ENCODE measurements at regions not wholly inside any gene's neighbourhood (a gene's known extent, or its start where the extent isn't known, plus 50 kb on each side); places are given as distances from the start of the nearest gene placed in this dataset.
"Not testable (repeated sequence)": the region's sequence is repeated elsewhere in the genome, so short reads cannot be mapped to it uniquely, and the experiment has no call there.

DNA sequence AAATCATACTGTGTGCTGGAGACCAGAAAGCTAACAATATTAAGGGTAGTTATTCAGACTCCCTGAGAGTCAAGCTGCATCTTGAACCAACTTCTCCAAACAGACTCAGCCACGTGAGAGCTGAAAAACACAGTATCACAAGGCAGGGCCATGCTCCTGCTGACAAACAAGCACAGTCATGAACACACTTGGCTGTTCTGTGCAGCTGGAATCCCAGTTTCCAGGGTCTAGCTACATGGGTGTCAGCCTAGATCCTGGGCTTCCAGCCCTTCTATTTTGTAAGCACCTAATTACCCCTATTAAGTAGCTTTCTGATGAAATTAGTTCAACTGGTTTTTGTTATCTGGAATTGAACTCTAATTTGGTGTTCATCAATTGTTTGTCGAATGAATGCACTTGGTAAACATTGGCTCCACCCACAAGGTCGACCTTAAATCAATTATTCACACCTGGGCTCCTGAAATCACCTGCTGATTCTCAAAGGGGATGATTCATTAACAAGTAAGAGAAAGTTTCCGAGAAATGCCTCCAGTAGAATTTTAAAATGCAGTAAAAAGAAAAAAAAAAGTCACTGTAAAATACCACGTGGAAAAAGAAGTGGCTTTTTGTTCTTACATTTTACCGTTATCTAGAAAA is 179.3 kb downstream of the ZC3H11B start:
- no peak for DNase-seq (ENCODE audit: low spot score)

DNA sequence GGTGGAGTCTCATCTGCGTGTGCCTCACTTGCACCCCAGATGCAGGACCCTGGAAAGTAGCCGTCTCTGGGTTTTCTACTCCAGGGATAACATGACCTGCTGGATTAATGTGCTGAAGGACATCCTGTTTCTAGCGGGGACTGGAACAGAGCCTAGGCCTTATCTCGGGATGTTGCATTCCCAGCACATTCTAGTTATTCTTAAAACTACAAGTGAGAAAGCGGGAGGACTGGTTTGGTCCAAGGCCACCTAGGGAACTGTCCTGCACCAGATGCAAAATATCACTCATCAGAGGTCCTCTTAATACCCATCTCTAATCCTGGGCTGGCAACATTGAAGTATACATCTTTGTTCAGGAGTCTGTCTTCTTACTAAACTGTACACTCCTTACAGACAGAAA is 179.9 kb downstream of the ZC3H11B start:
- DNase-seq (ENCODE audit: low spot score), result no peak

DNA sequence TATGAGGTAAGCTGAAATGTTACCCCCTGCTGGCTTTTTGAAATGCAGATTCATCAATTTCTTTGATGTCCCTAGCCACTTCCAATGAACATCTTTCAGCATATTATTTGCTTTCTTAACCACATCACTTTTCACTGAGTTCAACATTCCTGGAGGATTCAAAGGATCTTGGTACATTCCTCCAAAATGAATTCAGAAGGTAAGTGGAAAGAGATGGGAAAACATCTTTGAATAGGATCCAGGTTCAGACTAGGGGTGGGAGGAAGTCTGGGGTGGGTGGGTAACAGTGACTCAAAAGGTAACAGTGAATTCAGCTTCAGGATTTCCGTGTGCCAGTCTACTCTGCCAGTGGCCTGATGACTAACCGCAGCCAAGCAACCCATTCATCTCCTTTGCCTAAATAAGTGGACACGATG is 180.7 kb downstream of the ZC3H11B start:
- DNase-seq (ENCODE audit: low spot score), result no peak

- DNase-seq (ENCODE audit: low spot score), result no peak
Measured at GRCh38 chr1:219430419-219430818, 182.5 kb downstream of the ZC3H11B start.

DNA sequence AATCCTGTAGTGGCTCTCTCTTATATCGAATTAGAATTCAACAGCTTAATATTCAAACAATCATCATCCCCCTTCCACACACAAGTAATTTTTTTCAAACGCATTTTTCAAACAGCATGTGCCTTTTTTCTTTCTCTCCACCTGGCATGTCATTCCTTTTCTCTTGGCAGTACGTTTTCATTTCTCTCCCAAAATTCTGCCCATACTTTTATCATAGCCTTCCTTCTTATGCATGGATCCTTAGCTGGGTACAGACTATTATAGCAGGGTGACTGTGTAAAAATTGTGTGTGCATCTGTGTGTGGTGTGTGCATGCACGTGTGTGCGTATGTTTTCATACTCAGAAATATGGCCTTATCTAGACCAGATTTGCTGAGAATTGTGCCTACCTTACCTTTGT is 184.3 kb downstream of the ZC3H11B start:
- no peak for DNase-seq (ENCODE audit: low spot score)

GRCh38 chr1:219427989-219428388 is 184.9 kb downstream of the ZC3H11B start:
- no peak for DNase-seq (ENCODE audit: low spot score)

- DNase-seq (ENCODE audit: low spot score), result no peak
Measured at GRCh38 chr1:219427403-219427802, 185.5 kb downstream of the ZC3H11B start.

DNA sequence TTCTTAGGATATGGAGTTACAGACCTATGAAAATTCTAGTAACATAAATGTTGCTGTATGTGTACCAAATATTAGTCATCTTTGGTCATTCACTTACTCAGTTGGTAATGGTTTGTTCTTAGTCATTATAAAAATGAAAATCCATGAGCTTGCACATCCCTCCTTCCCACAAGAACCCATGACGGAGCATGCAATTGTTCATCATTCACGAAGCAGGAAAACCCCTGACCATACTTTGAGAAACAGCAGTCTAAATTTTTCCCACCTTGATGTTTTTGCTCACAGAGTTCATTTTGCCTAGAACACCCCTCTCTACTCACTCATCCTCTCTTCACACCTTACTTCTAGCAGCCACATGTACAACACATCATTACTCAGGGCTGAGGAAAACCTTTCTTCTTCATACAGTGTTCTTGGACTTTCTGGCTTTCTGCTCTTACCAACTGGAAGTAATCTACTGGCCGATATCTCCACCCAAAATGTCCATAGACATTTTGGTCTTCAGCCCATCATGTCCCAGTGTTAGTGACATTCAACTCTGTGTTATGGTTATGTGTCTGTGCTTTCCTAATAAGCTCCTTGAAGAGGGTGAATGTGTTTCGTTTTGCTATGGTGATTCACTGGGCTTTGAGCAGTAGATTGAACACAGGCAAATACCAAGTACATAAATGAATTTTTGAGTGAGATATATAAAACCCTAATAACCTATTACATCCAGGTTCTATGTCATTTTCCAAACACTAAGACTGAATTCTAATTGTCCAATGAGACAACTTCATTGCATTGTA is 189.9 kb downstream of the ZC3H11B start:
- no peak for DNase-seq (ENCODE audit: low spot score)

DNA sequence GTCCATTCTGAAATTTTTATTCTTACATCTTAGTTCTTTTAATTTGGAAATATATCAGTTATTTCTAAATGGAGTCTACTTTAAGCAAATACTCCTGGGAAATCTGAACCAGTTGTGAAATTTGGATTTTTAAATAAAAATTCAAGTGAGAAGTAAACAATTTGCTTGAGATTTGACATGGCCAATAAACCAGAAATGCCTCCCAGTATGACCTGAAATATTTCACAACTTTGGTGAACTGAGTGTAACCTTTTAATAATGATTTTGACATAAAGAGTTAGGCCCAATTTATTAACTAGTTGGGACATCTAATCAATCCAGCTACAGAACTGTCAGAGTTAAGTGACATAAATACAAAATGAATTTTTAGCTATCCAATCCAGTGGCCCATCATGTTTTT is 192.0 kb downstream of the ZC3H11B start:
- no peak for DNase-seq (ENCODE audit: low spot score)

- no peak for DNase-seq (ENCODE audit: low spot score)
Measured at GRCh38 chr1:219419860-219420259, 193.0 kb downstream of the ZC3H11B start.

- DNase-seq (ENCODE audit: low spot score), result no peak
Measured at GRCh38 chr1:219419065-219419464, 193.8 kb downstream of the ZC3H11B start.

- no peak for DNase-seq (ENCODE audit: low spot score)
Measured at GRCh38 chr1:219417610-219418009, 195.3 kb downstream of the ZC3H11B start.

GRCh38 chr1:219416598-219417238 is 196.2 kb downstream of the ZC3H11B start:
- peak; percentile 38 for DNase-seq (ENCODE audit: low spot score)

DNA sequence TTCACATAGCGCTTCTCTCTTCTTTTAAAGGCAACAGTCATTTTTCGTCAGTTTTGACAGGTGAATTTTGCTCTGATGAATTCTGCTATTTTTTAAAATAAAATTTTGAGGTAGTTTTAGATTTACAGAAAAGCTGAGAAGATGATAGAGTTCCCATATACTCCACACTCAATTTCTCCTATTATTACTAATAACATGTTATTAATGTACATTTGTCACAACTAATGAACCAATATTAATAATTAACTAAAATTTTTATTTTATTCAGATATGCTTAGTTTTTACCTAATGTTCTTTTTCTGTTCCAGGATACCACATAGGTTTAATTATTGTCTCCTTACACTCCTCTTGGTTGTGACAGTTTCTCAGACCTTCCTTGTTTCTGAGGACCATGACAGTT is 197.0 kb downstream of the ZC3H11B start:
- DNase-seq (ENCODE audit: low spot score), result no peak

DNA sequence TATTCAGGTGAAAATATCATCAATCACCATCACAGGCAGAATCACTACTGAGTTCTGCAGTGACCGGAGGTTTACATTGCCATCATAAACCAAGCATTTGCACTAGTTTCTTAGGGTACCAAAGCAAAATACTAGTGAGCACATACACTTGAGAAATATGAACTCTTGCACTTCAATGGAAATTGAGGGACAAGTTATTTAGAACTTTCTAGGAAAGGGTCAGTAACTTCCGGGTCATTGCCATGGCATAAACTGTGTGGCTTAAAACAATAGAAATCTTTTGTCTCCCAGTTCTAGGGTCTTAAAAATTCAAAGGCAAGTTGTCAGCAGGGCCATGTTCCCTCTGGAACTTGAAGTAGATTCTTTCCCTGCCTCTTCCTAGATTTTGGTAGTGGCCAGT is 197.5 kb downstream of the ZC3H11B start:
- DNase-seq (ENCODE audit: low spot score), result no peak

DNA sequence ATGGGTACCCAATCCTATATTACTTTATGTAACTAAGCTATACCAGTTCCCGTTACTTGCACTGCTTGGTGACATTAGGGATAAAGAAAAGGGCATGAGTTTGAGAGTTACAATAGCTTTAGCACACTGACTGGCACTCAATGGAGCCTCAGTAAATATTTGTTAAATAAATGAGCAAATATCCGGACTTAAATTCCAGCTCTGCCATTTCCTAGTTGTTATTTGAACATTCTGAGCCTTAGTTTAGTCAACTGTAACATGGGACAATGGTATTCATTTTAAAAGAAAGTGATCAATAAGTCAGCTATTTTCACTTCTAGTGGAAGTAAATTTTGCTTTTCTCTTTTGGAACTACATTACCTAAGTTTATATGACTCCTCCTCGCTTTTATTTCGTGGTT is 198.7 kb downstream of the ZC3H11B start:
- no peak for DNase-seq (ENCODE audit: low spot score)

DNA sequence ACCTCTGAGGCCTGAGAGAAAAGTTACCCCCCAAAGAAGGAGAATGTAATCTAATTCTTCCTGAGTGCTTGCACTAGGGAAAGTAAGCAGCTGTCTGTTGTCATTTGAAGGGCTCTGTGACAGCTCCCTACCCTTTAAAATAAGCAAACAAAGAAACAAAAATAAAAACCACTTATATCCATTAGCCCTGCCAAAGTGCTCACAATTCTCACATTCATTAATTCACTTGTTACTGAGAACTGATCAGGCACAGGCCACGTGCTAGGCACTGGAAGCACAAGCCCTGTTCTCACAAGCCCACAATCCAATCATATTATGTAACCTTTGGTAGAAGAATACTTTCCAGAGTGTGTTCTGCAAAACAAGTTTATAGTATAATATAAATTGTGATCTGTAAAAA is 199.4 kb downstream of the ZC3H11B start:
- DNase-seq (ENCODE audit: low spot score), result no peak

DNA sequence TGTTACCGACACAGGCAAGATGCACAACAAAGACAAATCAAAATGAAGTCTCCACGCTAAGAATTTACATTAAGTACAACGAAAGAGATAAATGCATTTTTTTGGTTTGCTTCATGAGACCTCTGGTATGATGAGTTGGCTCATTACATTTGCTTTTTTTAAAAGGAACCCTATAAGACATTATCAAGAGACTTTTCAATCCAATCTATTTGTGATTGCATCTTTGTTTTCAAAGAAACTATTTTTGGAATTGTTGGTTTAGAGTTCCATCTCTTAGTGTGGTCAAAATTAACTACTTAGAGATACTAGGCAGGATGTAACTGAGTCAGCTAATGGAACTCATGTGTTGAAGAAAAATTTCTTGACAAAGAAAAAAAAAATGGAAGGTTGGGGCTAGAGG is 200.1 kb downstream of the ZC3H11B start:
- no peak for DNase-seq (ENCODE audit: low spot score)

GRCh38 chr1:219410721-219411120 is 202.2 kb downstream of the ZC3H11B start:
- DNase-seq (ENCODE audit: low spot score), result not testable (repeated sequence)

DNA sequence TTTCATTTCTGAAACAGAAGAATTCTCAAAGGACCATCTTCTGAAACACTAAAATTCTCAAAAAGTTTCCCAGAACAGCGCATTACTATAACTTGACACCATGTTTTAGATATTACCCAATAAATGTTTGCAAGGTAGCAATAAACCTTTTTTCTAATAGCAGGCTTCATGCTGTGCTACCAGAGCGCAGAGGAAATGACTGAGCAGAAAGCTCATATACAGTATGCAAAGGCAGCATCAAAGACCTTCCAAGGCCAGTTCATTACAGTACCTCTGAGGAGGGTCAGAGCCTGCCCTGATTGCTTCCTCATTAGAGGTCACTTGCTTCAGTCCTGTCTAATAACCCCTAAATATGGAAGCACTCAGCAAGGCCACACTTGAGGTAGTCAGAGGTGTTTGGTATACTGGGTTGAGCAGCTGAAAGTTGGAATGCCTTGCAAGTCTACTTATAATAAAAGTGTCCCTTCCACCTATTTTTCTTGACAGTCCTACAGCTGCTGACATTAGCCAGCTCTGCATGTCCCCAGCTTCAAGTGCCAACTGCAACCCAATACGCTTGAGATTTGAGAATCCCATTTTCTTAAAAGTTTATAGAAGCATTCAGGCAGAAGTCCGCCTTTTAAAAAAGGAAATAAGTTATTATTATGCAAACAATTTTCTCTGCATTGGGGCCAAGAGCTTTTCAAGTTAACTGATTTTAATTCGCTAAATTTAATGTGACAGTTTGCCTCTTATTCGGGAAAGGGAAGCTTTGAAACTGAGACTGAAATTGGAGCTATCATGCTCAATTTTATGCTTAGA is 207.2 kb downstream of the ZC3H11B start:
- no peak for DNase-seq (ENCODE audit: low spot score)

DNA sequence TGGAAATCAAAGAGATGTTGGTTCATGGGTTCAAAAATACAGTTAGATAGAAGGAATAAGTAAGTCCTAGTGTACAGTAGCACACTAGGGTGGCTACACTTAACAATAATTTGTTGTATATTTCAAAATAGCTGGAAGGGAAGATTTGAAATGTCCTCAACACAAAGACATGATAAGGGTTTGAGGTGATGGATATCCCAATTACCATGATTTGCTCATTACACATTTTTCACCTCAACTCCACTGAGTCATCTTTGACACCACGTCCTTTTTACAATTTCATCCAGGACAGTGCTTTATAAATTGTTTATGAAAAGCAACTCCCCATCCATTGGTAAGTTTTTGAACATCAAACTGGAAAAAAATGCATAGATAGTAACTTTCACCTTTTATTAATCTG is 208.3 kb downstream of the ZC3H11B start:
- no peak for DNase-seq (ENCODE audit: low spot score)

GRCh38 chr1:219402925-219403324 is 210.0 kb downstream of the ZC3H11B start:
- DNase-seq (ENCODE audit: low spot score), result no peak

All from hematopoietic multipotent progenitor cell treated with erythropoietin and hydrocortisone succinate and interleukin-3 and kit ligand, for 15 days (in vitro differentiated cells).